KMS-11 (cell line): ENCODE measurements at regions not wholly inside any gene's neighbourhood (a gene's known extent, or its start where the extent isn't known, plus 50 kb on each side); places are given as distances from the start of the nearest gene placed in this dataset.

Source experiments
- H2AFZ ChIP-seq: fragments of 200-600 bp; sonication (generic); 2 replicates; pipeline ENCODE4 v1.6.1; 2016; ENCODE audit warnings: antibody characterized with exemption, mixed run types, low read depth
- H3K27ac ChIP-seq: fragments of 200-600 bp; sonication (generic); 2 replicates; pipeline ENCODE4 v1.6.1; 2016; ENCODE audit warnings: mild to moderate bottlenecking, mixed run types
- H3K27me3 ChIP-seq: fragments of 200-600 bp; sonication (generic); 2 replicates; pipeline ENCODE4 v1.6.1; 2017; ENCODE audit warnings: mild to moderate bottlenecking, low read depth, mixed run types, moderate library complexity; ENCODE audit not compliant: insufficient read depth
- H3K36me3 ChIP-seq: fragments of 200-600 bp; sonication (generic); 2 replicates; pipeline ENCODE4 v1.6.1; 2017; ENCODE audit warnings: mild to moderate bottlenecking, mixed run types; ENCODE audit not compliant: insufficient read depth
- H3K4me1 ChIP-seq: fragments of 200-600 bp; sonication (generic); 2 replicates; pipeline ENCODE4 v1.6.1; 2016; ENCODE audit warnings: mild to moderate bottlenecking, low read depth, mixed run types; ENCODE audit not compliant: poor library complexity, severe bottlenecking
- H3K4me2 ChIP-seq: fragments of 200-600 bp; sonication (generic); 2 replicates; pipeline ENCODE4 v1.7.0; 2016; ENCODE audit warnings: mild to moderate bottlenecking, mixed run types
- H3K4me3 ChIP-seq: fragments of 200-600 bp; sonication (generic); IDR thresholded peaks from 2 replicates; pipeline ENCODE4 v1.6.1; 2017; ENCODE audit warnings: low read depth, low read length, mixed read lengths; ENCODE audit not compliant: insufficient read depth
- H3K79me2 ChIP-seq: fragments of 200-600 bp; sonication (generic); 2 replicates; pipeline ENCODE4 v1.6.1; 2016; ENCODE audit warnings: low read depth, mixed run types; ENCODE audit not compliant: insufficient read depth
- H3K9ac ChIP-seq: fragments of 200-600 bp; sonication (generic); 2 replicates; pipeline ENCODE4 v1.6.1; 2016; ENCODE audit warnings: mild to moderate bottlenecking, mixed run types
- H4K20me1 ChIP-seq: fragments of 200-600 bp; sonication (generic); 2 replicates; pipeline ENCODE4 v1.6.1; 2016; ENCODE audit warnings: mild to moderate bottlenecking, mixed run types; ENCODE audit not compliant: insufficient read depth
- TF ChIP-seq, protein P1 (sequence below): fragments of 200-600 bp; sonication (generic); conservative IDR thresholded peaks from 2 replicates; pipeline ENCODE4 v1.6.1; 2017; ENCODE audit warnings: low read depth, mild to moderate bottlenecking, antibody characterized with exemption, low read length, moderate library complexity, mixed read lengths

DNA sequence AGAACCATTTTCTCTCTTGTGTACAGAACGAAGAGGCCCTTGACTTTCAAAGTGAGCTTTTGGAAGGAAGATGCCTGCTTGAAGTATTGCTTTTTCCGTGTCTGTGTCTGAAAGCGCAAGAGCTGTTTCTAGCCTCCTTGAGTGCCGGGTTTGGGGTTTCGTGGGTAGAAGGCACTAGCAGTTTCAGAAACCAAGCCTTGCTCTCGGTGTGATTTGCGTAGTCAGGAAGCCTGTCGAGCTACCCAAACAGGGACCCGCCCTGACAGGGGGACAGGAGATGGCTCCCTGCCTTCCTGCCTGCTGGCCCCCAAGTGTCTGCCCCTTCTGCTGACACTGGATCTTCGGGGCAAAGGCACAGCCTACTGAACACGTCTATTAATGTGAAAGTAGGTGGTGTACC, 322.0 kb downstream of the MAF start:
- H3K4me2 ChIP-seq = peak overlapping the region; percentile 91
- H2AFZ ChIP-seq = no peak overlapping the region

DNA sequence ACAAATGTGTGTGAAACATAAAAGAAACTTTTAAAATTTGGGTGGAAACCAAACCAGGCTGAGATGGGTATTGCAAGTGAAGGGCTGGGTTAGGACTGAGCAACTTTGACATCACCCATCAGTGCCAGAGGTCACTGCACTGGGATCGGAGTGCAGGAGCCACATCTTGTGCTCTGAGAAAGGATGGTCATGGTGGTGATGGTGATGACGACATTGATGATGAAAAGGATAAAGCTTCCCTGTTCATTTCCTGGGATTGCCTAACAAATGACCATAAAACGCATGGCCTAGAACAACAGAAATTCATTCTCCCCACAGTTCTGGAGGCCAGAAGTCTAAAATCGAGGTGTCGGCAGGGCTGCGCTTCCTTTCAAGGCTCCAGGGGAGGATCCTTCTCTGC, 324.0 kb downstream of the MAF start:
- peaks cover 22% of the 10 kb centered on the region for H3K4me1 ChIP-seq
- H3K36me3 ChIP-seq = no peaks in the 10 kb centered on the region
- no peaks in the 10 kb centered on the region for H3K79me2 ChIP-seq
- TF ChIP-seq, protein P1, sequence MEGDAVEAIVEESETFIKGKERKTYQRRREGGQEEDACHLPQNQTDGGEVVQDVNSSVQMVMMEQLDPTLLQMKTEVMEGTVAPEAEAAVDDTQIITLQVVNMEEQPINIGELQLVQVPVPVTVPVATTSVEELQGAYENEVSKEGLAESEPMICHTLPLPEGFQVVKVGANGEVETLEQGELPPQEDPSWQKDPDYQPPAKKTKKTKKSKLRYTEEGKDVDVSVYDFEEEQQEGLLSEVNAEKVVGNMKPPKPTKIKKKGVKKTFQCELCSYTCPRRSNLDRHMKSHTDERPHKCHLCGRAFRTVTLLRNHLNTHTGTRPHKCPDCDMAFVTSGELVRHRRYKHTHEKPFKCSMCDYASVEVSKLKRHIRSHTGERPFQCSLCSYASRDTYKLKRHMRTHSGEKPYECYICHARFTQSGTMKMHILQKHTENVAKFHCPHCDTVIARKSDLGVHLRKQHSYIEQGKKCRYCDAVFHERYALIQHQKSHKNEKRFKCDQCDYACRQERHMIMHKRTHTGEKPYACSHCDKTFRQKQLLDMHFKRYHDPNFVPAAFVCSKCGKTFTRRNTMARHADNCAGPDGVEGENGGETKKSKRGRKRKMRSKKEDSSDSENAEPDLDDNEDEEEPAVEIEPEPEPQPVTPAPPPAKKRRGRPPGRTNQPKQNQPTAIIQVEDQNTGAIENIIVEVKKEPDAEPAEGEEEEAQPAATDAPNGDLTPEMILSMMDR = no peak
- no peaks in the 10 kb centered on the region for H4K20me1 ChIP-seq
- no peak overlapping the region for H3K27ac ChIP-seq
- no peak overlapping the region for H2AFZ ChIP-seq
- no peak overlapping the region for H3K4me3 ChIP-seq
- no peak overlapping the region for H3K9ac ChIP-seq
- peaks cover 24% of the 10 kb centered on the region for H3K27me3 ChIP-seq
- no peak overlapping the region for H3K4me2 ChIP-seq

More for the DNA sequence above, 322.0 kb downstream of the MAF start:
- H4K20me1 ChIP-seq = no peaks in the 10 kb centered on the region
- peaks cover 41% of the 10 kb centered on the region for H3K4me1 ChIP-seq
- no peak overlapping the region for H3K27ac ChIP-seq
- H3K79me2 ChIP-seq = no peaks in the 10 kb centered on the region
- H3K9ac ChIP-seq = no peak overlapping the region
- H3K27me3 ChIP-seq = peaks cover 42% of the 10 kb centered on the region
- no peaks in the 10 kb centered on the region for H3K36me3 ChIP-seq
- TF ChIP-seq, protein P1 = no peak
- H3K4me3 ChIP-seq = no peak overlapping the region

DNA sequence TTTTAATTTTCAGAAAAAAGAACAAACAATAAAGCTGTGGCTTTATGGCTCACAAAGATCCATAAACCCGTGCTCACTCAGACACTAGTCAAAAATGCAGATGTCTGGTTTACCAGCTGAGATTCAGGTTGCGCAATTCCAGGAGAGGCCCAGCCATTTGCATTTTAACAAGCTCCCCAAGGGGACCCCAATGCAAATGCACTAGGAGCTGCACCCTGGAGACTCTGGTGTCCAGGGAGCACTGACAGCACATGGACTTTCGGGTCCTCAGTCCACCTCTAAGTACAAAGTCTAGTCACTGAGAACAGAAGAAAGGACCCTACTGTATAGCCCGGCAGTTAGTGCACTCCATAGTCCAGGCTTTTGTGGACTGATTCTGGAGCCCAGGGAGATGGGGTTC, 326.3 kb downstream of the MAF start:
- Histone ChIP-seq H3K36me3 (no peaks in the 10 kb centered on the region), H3K9ac (no peak overlapping the region), H3K4me2 (no peak overlapping the region), H4K20me1 (no peaks in the 10 kb centered on the region), H3K27me3 (peaks cover 4% of the 10 kb centered on the region; the same call in 1 of the 2 replicates), H3K4me3 (no peak overlapping the region), H3K79me2 (no peaks in the 10 kb centered on the region), H3K27ac (no peak overlapping the region), H3K4me1 (peaks cover 20% of the 10 kb centered on the region), H2AFZ (no peak overlapping the region)
- TF ChIP-seq, protein P1 = no peak

DNA sequence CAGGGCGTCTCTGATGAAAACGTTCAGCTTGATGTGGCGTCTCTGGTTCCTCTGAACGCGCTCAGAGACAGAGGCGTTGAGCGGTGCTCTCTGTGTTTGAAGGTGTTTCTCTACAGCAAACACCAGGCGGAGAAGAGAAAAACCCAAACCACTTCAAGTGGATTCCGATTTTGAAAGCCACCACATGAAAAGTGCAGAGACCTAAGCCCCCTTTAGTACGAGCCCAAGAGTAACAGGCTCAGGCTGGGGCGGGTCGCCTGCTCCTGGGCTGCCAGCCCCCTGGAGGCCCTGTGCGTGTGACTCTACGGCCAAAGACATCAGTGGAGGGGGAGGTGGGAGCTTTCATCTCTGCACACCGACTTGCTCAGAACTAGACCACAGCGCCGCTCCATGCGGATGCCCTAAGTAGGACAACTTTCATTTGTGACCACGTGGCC, 328.4 kb downstream of the MAF start:
- Histone ChIP-seq H3K79me2 (no peaks in the 10 kb centered on the region), H3K4me2 (no peak overlapping the region), H2AFZ (no peak overlapping the region), H4K20me1 (no peaks in the 10 kb centered on the region), H3K36me3 (no peaks in the 10 kb centered on the region), H3K27me3 (no peaks in the 10 kb centered on the region), H3K4me3 (no peak overlapping the region), H3K4me1 (no peaks in the 10 kb centered on the region), H3K27ac (no peak overlapping the region), H3K9ac (no peak overlapping the region)
- TF ChIP-seq, protein P1 = no peak

DNA sequence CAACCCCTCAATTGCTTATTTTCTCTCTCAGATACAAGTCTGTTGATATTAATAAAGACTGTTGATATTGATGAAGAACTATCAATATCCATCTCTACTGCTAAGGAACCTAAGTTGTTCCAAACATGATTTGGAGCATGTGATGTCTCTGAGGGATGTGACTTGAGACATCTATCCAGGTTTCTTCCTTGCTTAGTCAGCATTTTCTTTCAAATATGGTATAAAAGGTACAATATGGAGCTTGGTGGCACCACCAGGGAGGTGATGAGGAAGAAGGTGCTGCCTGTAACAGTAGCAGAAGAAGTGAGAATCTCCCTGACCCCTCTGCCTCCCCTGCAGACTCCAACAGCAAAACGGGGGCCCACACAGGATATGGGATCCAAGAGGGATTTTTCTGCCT, 329.0 kb downstream of the MAF start:
- no peak overlapping the region for H3K4me2 ChIP-seq

More for the DNA sequence above, 329.0 kb downstream of the MAF start:
- H3K36me3 ChIP-seq = no peaks in the 10 kb centered on the region
- no peak overlapping the region for H3K27ac ChIP-seq
- no peaks in the 10 kb centered on the region for H4K20me1 ChIP-seq
- no peaks in the 10 kb centered on the region for H3K4me1 ChIP-seq
- no peak overlapping the region for H3K4me3 ChIP-seq
- H3K9ac ChIP-seq = no peak overlapping the region
- no peaks in the 10 kb centered on the region for H3K79me2 ChIP-seq
- TF ChIP-seq, protein P1 = no peak
- H3K27me3 ChIP-seq = no peaks in the 10 kb centered on the region
- no peak overlapping the region for H2AFZ ChIP-seq
